ENCODE measurements at regions not wholly inside any gene's neighbourhood (a gene's known extent, or its start where the extent isn't known, plus 50 kb on each side); places are given as distances from the start of the nearest gene placed in this dataset.

GRCh38 chr3:71934520-71935270 is 149.7 kb upstream of the PROK2 start:
- Histone ChIP-seq H3K27me3 (no peaks in the 10 kb centered on the region), H3K27ac (no peak overlapping the region), H3K9me3 (no peaks in the 10 kb centered on the region), H3K4me3 (no peak overlapping the region), H3K4me1 (no peaks in the 10 kb centered on the region), H3K36me3 (no peaks in the 10 kb centered on the region)
- TF ChIP-seq POLR2A (IDR thresholded peaks at IDR 0.05) (no peak), CTCF (IDR thresholded peaks at IDR 0.05) (no peak)
- 71% methylated on average over 8 of the region's 11 CpGs for WGBS (ENCODE audit: insufficient coverage, low coverage, low lambda C conversion rate, missing lambda C conversion rate)
- ATAC-seq (no peak), DNase-seq (no peak)
- intact Hi-C loops (cut with DNase I) = no loop called here

- WGBS (ENCODE audit: insufficient coverage, low coverage, low lambda C conversion rate, missing lambda C conversion rate) = 70% methylated on average over 5 of the region's 5 CpGs
Observed at GRCh38 chr3:71931922-71932321, 147.0 kb upstream of the PROK2 start.

GRCh38 chr3:71930056-71930991 is 145.4 kb upstream of the PROK2 start:
- Histone ChIP-seq H3K36me3 (no peaks in the 10 kb centered on the region), H3K27me3 (no peaks in the 10 kb centered on the region), H3K4me1 (no peaks in the 10 kb centered on the region), H3K27ac (no peak overlapping the region), H3K4me3 (no peak overlapping the region), H3K9me3 (no peaks in the 10 kb centered on the region)
- intact Hi-C loops (cut with DNase I) = no loop called here
- TF ChIP-seq CTCF (IDR thresholded peaks at IDR 0.05) (peak in 1 of 4 donors; percentile 14), POLR2A (IDR thresholded peaks at IDR 0.05) (no peak)
- WGBS (ENCODE audit: insufficient coverage, low coverage, low lambda C conversion rate, missing lambda C conversion rate) = 69% methylated on average over 9 of the region's 10 CpGs
- ATAC-seq (peak in 2 of 4 donors; percentile 29 to 31), DNase-seq (no peak)

More at GRCh38 chr3:71931922-71932321, 147.0 kb upstream of the PROK2 start:
- DNase-seq (no peak), ATAC-seq (no peak)
- Histone ChIP-seq H3K27me3 (no peaks in the 10 kb centered on the region), H3K4me1 (no peaks in the 10 kb centered on the region), H3K36me3 (no peaks in the 10 kb centered on the region), H3K4me3 (no peak overlapping the region), H3K9me3 (no peaks in the 10 kb centered on the region), H3K27ac (no peak overlapping the region)
- intact Hi-C loops (cut with DNase I) = no loop called here
- TF ChIP-seq POLR2A (IDR thresholded peaks at IDR 0.05) = no peak
- no peak for TF ChIP-seq CTCF (IDR thresholded peaks at IDR 0.05)

GRCh38 chr3:71928212-71928611 is 143.3 kb upstream of the PROK2 start:
- DNase-seq (no peak), ATAC-seq (no peak)
- Histone ChIP-seq H3K36me3 (no peaks in the 10 kb centered on the region), H3K9me3 (no peaks in the 10 kb centered on the region), H3K27ac (no peak overlapping the region), H3K4me1 (no peaks in the 10 kb centered on the region), H3K4me3 (no peak overlapping the region), H3K27me3 (no peaks in the 10 kb centered on the region)
- intact Hi-C loops (cut with DNase I) = no loop called here
- WGBS (ENCODE audit: insufficient coverage, low coverage, low lambda C conversion rate, missing lambda C conversion rate) = 74% methylated on average over 2 of the region's 2 CpGs
- no peak for TF ChIP-seq CTCF (IDR thresholded peaks at IDR 0.05)
- TF ChIP-seq POLR2A (IDR thresholded peaks at IDR 0.05) = no peak

Data from right lobe of liver (tissue), 6 donors.